ENCODE measurements at regions not wholly inside any gene's neighbourhood (a gene's known extent, or its start where the extent isn't known, plus 50 kb on each side); places are given as distances from the start of the nearest gene placed in this dataset.

DNA sequence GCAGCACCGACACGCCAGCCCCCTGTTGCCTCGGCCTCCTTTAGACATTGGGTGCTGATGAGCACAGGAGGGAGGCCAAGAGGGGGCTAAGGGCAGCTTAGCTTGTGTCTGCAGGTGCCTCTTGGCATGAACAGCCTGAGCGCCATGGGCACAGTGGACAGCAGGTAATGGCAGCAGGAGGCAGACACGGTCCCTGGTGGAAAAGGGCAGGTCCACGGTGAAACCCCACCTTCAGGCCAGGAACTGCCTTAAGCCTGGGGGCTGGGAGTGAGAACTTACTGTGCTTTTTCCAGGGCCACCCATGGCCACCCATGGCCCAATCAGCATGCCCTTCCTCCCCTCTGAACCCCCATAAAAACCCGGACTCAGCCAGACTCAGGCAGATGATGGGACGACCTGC lies 633.4 kb upstream of the TMEFF2 start:
- TF ChIP-seq CTCF (IDR thresholded peaks at IDR 0.05; ENCODE audit: extremely low read depth, insufficient read depth, missing control alignments) = no peak
- no peak for DNase-seq (ENCODE audit: low spot score)
- in situ Hi-C loops (cut with MboI; ENCODE audit: low pct_unique_long_range_greater_than_20kb, low sequenced_read_pairs, unreplicated experiment) = no loop called here

- TF ChIP-seq CTCF (IDR thresholded peaks at IDR 0.05; ENCODE audit: extremely low read depth, insufficient read depth, missing control alignments) = no peak
- no peak for DNase-seq (ENCODE audit: low spot score)
- in situ Hi-C loops (cut with MboI; ENCODE audit: low pct_unique_long_range_greater_than_20kb, low sequenced_read_pairs, unreplicated experiment) = no loop called here
Measured at GRCh38 chr2:192827735-192828134, 633.0 kb upstream of the TMEFF2 start.

DNA sequence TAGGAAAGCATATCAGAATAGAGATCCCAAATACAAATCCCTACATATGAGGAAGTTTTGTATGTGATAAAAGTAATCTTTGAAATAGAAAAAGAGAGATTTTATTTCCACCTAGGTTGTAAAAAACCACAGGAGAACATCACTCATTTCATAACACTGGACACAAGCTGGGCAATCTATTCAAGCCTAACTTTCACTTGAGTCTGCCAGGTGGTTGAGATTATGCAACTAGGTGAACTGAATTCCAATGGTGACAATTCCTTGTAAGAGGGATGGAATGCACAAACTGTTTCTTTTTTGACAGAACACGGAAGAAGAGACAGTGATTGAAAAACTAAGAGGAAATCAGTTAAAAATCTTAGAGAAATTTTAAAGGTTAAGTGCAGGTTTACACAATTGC lies 619.6 kb upstream of the TMEFF2 start:
- DNase-seq (ENCODE audit: low spot score) = no peak
- in situ Hi-C loops (cut with MboI; ENCODE audit: low pct_unique_long_range_greater_than_20kb, low sequenced_read_pairs, unreplicated experiment) = no loop called here
- TF ChIP-seq CTCF (IDR thresholded peaks at IDR 0.05; ENCODE audit: extremely low read depth, insufficient read depth, missing control alignments) = no peak

DNA sequence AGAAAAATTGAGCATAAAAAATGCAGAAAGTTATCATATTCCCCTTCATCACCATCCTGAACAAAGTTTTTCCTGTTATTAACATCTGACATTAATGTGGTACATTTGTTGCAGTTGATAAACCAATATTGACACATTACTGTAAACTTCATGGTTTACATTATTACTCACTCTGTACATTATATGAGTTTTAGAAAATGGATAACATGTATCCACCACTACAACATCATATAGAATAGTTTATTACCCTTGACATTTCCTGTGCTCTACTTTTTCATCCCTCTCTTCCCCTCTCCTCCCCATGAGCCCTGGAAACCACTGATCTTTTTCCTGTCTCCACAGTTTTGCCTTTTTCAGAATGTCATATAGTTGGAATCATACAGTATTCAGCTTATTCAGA lies 618.6 kb upstream of the TMEFF2 start:
- TF ChIP-seq CTCF (IDR thresholded peaks at IDR 0.05; ENCODE audit: extremely low read depth, insufficient read depth, missing control alignments) = no peak
- DNase-seq (ENCODE audit: low spot score) = no peak
- in situ Hi-C loops (cut with MboI; ENCODE audit: low pct_unique_long_range_greater_than_20kb, low sequenced_read_pairs, unreplicated experiment) = no loop called here

DNA sequence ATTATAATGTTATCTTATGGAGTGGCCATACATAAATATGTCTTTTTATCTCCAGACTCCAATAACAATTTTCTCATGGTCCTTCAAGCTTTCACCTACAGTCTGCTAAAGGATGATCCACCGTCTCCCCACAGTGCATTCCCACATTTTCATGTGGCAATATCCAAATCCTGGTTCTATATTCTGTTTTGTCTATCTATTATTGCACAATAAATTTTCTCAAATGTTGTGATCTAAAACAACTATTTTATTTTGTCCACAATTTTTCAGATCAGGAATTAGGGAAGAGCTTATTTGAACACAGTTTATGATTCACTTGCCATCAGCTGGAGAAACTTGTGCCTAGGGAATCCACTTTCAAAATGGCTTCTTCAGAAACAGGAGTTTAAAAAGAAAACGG lies 614.4 kb upstream of the TMEFF2 start:
- in situ Hi-C loops (cut with MboI; ENCODE audit: low pct_unique_long_range_greater_than_20kb, low sequenced_read_pairs, unreplicated experiment) = no loop called here
- no peak for TF ChIP-seq CTCF (IDR thresholded peaks at IDR 0.05; ENCODE audit: extremely low read depth, insufficient read depth, missing control alignments)

GRCh38 chr2:192783643-192784042 lies 588.9 kb upstream of the TMEFF2 start:
- in situ Hi-C loops (cut with MboI; ENCODE audit: low pct_unique_long_range_greater_than_20kb, low sequenced_read_pairs, unreplicated experiment) = no loop called here
- no peak for DNase-seq (ENCODE audit: low spot score)
- no peak for TF ChIP-seq CTCF (IDR thresholded peaks at IDR 0.05; ENCODE audit: extremely low read depth, insufficient read depth, missing control alignments)

More for the DNA sequence above, 614.4 kb upstream of the TMEFF2 start:
- DNase-seq (ENCODE audit: low spot score) = no peak
